ENCODE measurements at regions not wholly inside any gene's neighbourhood (a gene's known extent, or its start where the extent isn't known, plus 50 kb on each side); places are given as distances from the start of the nearest gene placed in this dataset.
A peak's percentile ranks its signal among the peaks of the same experiment; 100 is the strongest.
"Not testable (repeated sequence)": the region's sequence is repeated elsewhere in the genome, so short reads cannot be mapped to it uniquely, and the experiment has no call there.

DNA sequence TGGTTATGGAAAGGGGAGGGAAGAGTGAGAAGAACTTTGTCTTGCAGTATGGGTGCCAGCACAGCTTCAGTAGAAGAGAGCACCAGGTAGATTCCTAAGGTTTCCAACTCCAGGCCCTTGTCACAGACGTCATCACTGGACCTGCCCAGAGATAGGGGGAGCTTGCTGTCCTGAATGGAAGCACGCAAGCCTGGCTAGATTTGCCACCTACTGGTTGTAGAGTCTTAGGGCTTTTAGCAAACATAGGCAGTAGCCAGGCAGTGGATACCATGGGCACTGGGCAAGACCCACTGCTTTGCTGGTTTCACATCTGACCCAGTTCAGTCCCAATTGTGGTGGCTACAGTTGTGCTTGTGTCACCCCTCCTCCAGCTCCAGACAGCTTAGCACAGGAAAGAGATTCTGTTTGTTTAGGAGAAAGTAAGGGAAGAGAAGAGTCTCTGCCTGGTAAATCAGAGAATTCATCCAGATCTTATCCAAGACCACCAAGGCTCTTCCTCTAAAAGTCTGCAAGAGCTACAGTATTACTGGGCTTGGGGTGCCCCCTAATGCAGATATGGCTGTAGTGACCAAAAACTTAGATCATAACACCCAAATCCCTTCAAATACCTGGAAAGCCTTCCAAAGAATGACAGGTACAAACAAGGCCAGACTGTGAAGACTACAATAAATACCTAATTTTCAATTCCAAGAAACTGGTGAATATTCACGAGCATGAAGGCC, 158.9 kb downstream of the HINT1 start:
- peak; percentile 22 for DNase-seq (ENCODE audit: low read depth)

DNA sequence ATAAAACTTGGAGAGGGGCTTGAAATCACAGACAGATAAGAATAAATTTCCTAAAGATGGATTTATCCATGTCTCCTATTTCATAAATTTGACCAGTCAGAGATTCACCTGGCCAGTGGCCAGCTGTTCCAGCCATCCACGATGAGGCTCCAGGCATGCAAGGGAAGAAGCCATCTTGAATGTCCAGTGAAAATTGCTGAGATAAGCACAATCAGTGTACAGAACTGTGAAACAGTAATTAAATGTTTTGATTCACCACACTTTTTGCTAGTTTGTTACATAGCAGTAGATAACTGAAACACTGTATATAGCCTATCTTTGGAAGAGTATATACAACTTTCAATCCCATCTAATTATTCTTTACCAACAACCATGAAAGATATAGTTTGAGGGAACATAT, 163.5 kb downstream of the HINT1 start:
- no peak for DNase-seq (ENCODE audit: low read depth)

DNA sequence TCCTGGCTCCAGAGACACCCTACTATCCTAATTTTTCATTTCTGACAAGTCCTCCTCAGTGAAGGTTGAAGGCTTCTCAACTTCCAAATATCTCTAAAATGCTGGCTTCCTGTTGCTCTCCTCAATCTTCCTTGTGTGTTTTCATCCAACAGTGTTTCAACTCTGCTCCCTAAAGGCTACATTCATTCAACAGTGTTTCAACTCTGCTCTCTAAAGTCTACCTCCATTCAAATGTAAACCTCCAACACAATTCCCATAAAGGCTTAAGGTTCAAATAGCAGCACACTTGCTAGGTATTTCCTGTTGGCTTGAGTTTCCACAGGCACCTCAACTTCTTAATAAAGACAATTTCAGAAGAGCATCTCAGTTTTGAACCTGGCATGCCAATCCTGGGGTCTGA, 164.8 kb downstream of the HINT1 start:
- no peak for DNase-seq (ENCODE audit: low read depth)

DNA sequence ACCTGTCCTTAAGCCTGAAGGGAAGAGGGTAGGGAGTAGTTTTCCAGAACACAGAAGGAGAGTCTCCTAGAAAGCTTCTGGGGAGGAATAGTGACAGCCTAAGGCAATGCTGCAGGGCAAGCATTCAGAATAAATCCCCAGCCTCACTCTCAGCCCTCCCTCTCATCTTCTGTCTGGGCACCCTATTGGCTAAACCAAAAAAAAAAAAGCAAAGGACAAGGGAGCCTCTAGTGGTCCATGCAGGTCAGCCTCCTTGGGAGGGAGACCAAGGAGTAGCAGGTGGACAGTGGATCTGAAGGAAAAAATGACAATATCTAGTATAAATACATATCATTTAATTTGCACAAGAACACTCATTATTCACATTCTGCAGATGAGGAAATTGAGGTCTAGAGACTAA, 168.3 kb downstream of the HINT1 start:
- DNase-seq (ENCODE audit: low read depth): not testable (repeated sequence)

DNA sequence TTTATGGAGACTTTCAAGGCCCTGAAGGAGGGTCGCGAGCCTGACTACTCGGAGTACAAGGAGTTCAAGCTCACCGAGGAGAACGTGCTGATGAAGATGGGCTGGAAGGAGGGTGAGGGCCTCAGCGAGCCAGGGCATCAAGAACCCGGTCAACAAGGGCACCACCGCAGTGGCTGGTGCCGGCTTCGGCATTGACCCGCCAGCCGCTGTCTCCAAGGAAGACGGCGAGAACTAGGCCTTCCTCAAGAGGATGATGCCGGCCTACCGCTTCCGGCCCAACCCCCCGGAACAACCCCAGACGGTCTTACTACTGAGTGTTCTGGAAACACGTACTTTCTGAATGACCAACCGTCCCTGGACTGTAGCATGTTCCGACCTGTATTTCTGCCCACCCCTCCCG, 169.2 kb downstream of the HINT1 start:
- no peak for DNase-seq (ENCODE audit: low read depth)

DNA sequence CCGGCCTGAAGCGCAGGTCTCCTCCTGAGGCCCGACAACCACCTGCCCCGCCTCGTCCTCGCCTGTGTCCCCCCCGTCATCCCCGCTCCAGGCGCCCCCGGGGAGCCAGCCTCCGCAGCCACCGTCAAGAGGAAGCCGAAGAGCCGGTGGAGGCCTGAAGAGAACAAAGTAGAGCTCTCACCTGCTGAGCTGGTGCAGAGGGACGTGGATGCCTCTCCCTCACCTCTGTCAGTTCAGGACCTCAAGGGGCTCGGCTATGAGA, 169.9 kb downstream of the HINT1 start:
- DNase-seq (ENCODE audit: low read depth): no peak

DNA sequence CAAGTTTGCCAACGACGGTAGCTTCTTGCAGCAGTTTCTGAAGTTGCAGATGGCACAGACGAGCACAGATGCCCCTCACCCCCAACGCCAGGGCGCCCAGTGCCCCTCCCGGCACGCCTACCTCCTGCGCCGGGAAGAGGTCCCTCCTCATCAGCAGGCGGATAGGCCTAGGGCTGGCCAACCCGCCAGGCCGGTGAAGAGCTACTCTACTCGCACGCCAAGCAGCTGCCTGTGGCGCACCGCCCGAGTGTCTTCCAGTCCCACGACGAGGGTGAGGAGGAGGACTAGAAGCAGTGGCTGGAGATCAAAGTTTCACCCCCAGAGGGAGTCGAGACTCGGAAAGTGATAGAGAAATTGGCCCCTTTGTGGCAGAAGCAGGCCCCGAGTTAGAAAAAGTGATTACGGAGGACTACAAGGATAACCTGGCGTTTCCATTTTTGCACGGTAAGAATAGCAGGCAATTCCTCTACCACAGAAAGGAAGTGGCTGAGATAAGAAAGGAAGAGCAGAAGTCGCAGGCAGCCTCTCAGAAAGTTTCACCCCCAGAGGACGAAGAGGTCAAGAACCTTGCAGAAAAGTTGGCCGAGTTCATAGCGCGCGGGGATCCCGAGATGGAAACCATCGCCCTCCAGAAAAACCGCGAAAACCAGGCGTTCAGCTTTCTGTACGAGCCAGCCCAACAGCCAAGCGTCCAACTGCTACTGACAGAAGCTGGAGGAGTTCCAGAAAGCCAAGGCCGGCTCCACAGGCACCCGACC, 170.4 kb downstream of the HINT1 start:
- DNase-seq (ENCODE audit: low read depth): no peak

- peak; percentile 8 for DNase-seq (ENCODE audit: low read depth)
Observed at GRCh38 chr5:130992621-130993020, 172.4 kb downstream of the HINT1 start.

- peak; percentile 85 for DNase-seq (ENCODE audit: low read depth)
Observed at GRCh38 chr5:130992095-130992494, 173.0 kb downstream of the HINT1 start.

DNA sequence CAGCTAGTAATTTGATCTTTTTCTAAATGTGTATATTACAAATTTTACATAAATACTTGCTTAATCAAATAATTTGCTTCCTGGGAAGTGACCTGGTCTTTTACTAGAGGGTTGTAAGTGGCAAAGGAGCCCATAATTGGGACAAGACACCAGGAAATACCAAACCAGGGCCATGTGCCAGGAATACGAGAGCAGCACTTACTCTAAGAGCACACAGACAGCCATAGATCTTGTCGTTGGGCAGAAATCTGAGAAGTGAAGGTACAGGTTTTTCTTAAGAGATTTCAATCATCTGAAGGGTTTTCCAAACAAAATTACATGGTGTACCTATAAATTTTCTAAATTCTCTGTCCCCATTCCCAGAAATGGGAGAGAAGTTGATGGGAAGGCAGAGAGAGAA, 179.3 kb downstream of the HINT1 start:
- peak; percentile 4 for DNase-seq (ENCODE audit: low read depth)

DNA sequence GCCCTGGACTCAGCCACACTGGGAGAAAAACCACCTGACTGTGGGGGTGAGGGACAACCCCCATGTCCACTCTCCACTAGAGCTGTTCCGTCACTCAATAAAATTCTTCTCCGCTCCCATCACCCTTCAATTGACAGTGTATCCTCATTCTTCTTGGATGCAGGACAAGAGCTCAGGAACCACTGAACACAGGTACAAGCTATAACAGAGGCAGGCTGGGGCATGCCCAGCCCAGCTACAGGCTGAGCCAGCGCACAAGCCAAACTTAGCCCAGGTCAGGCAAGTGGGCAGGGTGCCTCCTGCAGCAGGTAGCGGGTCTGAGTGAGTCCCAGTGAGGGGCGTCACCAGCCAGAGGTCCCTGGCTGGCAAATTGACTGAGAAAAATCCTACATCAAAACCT, 183.4 kb downstream of the HINT1 start:
- DNase-seq (ENCODE audit: low read depth): no peak

DNA sequence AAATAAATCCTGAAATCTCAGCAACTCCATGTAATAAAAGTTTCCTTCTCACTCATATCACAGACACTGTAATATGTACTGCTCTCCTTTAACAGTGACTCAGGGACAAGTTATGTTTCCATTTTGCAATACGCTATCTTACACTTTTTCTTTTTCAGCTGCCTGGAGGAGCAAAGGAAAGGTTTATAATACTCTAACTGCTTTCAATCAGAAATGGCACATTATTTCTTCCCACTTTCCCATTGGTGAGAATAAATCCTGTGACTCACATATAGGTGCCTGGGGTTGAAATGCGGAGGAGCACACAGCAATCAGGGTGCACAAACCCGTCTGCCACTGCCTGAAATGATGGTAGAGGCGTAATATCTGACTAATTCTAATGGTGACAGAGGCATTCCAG, 186.6 kb downstream of the HINT1 start:
- DNase-seq (ENCODE audit: low read depth): peak; percentile 55

GRCh38 chr5:130976493-130976892, 188.6 kb downstream of the HINT1 start:
- DNase-seq (ENCODE audit: low read depth): no peak

- DNase-seq (ENCODE audit: low read depth): no peak
Observed at GRCh38 chr5:130975847-130976246, 189.2 kb downstream of the HINT1 start.

DNA sequence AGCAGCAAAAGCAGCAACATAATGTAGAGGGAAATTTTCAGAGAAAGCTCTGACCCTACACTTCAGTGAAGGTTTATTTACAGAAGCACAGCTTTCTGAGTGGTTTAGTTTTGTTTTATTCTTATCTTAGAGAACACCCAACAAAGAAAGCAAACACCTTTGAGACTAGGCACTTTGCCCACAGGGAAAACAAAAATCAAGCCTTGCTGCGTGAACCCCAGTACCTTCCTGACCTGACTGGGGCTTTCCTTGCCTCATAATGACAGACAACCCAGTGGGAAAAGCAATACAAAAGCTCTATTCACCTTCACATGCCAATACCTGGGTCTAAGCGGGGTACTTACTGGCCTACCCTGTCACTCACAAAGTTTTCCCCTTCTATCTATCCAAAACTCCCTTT, 189.8 kb downstream of the HINT1 start:
- DNase-seq (ENCODE audit: low read depth): no peak

GRCh38 chr5:130974021-130974683, 190.9 kb downstream of the HINT1 start:
- no peak for DNase-seq (ENCODE audit: low read depth)

DNA sequence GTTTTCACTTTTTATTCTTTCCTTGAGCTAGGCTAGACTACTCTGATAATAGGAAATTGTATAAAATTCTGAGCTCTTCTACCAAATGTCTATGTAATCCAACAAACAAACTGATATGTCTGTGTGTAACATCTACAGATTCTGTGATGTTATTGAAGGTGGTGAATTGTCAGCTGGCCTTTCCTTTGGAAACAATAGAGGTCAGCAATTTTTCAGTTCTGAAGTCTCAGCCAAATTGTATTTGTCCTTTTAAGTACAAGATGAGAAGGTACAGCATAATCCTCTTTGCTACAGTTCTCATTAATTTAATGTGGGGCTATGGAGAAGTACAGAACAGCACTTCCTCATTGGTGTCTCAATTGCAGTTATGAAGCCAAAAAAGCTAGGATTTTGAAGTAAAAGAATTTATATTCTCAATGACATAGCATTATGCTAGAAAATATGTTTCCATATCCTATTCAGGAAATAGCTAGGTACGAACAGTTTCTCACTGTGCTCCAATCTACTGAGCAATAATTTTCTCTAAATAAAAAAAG, 198.0 kb downstream of the HINT1 start:
- DNase-seq (ENCODE audit: low read depth): no peak

- no peak for DNase-seq (ENCODE audit: low read depth)
Observed at GRCh38 chr5:130965920-130966319, 199.1 kb downstream of the HINT1 start.

DNA sequence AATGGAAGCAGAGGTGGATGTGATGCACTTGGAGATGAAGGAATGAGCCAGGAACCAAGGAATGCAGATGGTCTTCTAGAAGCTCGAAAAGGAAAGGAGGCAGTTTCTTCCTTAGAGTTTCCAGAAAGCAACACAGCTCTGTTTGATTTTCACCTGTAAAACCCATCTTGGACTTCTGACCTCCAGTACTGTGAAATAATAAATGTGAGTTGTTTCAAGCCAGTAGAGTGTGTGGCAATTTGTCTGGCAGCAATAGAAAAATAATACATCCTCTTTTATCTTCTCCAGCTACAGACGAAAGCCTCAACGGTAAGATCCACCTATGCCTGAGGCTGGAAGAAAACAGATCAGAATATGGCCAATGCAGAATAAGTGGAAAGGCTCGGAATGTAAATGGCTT, 199.7 kb downstream of the HINT1 start:
- no peak for DNase-seq (ENCODE audit: low read depth)

DNA sequence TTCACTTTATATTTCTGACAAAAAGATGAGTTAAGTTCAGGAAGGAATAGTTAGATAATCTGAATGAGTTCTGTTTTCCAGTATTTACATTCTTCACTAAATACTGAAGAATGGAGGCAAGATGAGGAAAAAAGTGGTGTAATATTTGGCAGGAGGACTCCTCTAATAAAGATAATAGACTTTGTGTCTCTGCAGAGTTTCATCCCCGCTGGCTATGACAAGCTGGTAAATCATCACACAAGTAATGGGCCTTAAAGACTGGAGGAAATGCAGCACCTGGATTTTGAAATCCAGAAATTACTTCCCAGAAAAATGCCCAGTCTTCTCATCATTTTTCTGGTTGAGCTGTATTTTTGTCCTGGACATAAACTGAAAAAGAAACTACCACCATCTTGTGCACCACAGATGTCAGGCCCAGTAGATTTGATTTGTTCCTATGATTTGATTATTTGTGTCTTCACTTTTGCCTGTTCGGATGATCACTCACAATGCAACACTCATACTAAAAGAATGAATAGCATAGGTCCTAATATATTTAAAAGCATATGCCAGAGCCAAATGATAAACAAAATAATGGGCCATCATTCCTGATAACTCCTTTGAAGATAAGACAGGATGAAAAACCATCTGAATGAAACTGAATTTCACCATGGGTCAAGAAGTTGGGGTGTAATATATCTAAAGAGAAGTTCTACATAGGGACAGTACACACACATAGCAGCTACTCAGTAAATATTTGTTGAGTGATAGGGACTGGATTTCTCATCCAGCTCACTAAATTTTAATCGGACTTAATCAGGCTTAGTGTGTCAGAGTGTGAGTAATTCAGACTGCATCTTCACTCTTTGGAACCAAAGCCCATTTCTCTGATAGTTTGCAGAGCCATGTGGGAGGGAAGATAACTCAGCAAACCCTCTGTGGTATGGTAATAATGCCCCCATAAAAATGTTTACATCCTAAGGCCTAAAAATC, 200.5 kb downstream of the HINT1 start:
- DNase-seq (ENCODE audit: low read depth): peak; percentile 55

DNA sequence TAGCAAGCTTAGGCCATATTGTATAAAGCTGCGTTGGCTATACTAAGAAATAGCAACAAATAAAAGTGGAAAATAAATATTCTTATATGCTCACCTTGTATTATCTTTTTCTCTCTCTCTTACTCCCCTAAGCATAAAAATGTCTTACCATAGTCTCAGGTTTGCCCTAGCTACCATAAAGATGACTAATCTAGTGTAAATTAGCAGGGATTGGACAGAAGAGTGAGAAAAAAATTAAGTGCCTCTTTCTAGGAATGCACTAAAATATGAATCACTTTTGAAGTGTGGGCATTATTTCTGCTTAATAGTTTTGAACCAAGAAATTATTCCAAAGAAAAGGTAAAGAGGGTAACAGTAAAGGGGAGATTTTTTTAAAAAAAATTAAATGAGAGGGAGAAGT, 201.3 kb downstream of the HINT1 start:
- DNase-seq (ENCODE audit: low read depth): peak; percentile 35

GRCh38 chr5:130957151-130957550, 207.9 kb downstream of the HINT1 start:
- no peak for DNase-seq (ENCODE audit: low read depth)

Data from EH (cell line).